ENCODE measurements at regions not wholly inside any gene's neighbourhood (a gene's known extent, or its start where the extent isn't known, plus 50 kb on each side); places are given as distances from the start of the nearest gene placed in this dataset.

- no peak for TF ChIP-seq CTCF (IDR thresholded peaks at IDR 0.05; ENCODE audit: low read depth, low read length)
- no peak for TF ChIP-seq EZH2phosphoT487 (IDR thresholded peaks at IDR 0.05; ENCODE audit: low read depth)
- H3K27me3 ChIP-seq (ENCODE audit: low read depth, low read length) = no peaks in the 10 kb centered on the region
- H3K4me1 ChIP-seq (ENCODE audit: low read length) = no peaks in the 10 kb centered on the region
- no peak overlapping the region for H3K9ac ChIP-seq (ENCODE audit: low read length)
- no peak overlapping the region for H3K4me3 ChIP-seq (ENCODE audit: low read length)
- H3K9me3 ChIP-seq (ENCODE audit: insufficient read depth, low read length) = no peaks in the 10 kb centered on the region
- no peaks in the 10 kb centered on the region for H3K36me3 ChIP-seq (replicated peaks; ENCODE audit: low read depth, low read length)
- no peak overlapping the region for H3K27ac ChIP-seq (ENCODE audit: low read length)
- H4K20me1 ChIP-seq (ENCODE audit: insufficient read depth, low read length) = no peaks in the 10 kb centered on the region
- H2AFZ ChIP-seq (ENCODE audit: low read depth, low read length) = no peak overlapping the region
- H3K79me2 ChIP-seq (ENCODE audit: low read length) = no peaks in the 10 kb centered on the region
- no peak overlapping the region for H3K4me2 ChIP-seq (ENCODE audit: low read length)
Observed at GRCh38 chr16:51615141-51615540, 464.1 kb upstream of the SALL1 start.

- Histone ChIP-seq H4K20me1 (ENCODE audit: insufficient read depth, low read length) (no peaks in the 10 kb centered on the region), H3K27ac (ENCODE audit: low read length) (no peak overlapping the region), H3K79me2 (ENCODE audit: low read length) (no peaks in the 10 kb centered on the region), H3K4me1 (ENCODE audit: low read length) (no peaks in the 10 kb centered on the region), H3K4me3 (ENCODE audit: low read length) (no peak overlapping the region), H2AFZ (ENCODE audit: low read depth, low read length) (no peak overlapping the region), H3K27me3 (ENCODE audit: low read depth, low read length) (no peaks in the 10 kb centered on the region), H3K9me3 (ENCODE audit: insufficient read depth, low read length) (no peaks in the 10 kb centered on the region), H3K9ac (ENCODE audit: low read length) (no peak overlapping the region), H3K36me3 (replicated peaks; ENCODE audit: low read depth, low read length) (no peaks in the 10 kb centered on the region), H3K4me2 (ENCODE audit: low read length) (no peak overlapping the region)
- TF ChIP-seq EZH2phosphoT487 (IDR thresholded peaks at IDR 0.05; ENCODE audit: low read depth) (no peak), CTCF (IDR thresholded peaks at IDR 0.05; ENCODE audit: low read depth, low read length) (no peak)
Observed at GRCh38 chr16:51607201-51607651, 456.2 kb upstream of the SALL1 start.

GRCh38 chr16:51596247-51596646 lies 445.2 kb upstream of the SALL1 start:
- H2AFZ ChIP-seq (ENCODE audit: low read depth, low read length) = no peak overlapping the region
- no peak overlapping the region for H3K4me2 ChIP-seq (ENCODE audit: low read length)
- no peaks in the 10 kb centered on the region for H3K27me3 ChIP-seq (ENCODE audit: low read depth, low read length)
- no peak overlapping the region for H3K4me3 ChIP-seq (ENCODE audit: low read length)
- H4K20me1 ChIP-seq (ENCODE audit: insufficient read depth, low read length) = no peaks in the 10 kb centered on the region
- no peaks in the 10 kb centered on the region for H3K9me3 ChIP-seq (ENCODE audit: insufficient read depth, low read length)
- H3K4me1 ChIP-seq (ENCODE audit: low read length) = no peaks in the 10 kb centered on the region
- TF ChIP-seq CTCF (IDR thresholded peaks at IDR 0.05; ENCODE audit: low read depth, low read length) (no peak), EZH2phosphoT487 (IDR thresholded peaks at IDR 0.05; ENCODE audit: low read depth) (no peak)
- no peaks in the 10 kb centered on the region for H3K79me2 ChIP-seq (ENCODE audit: low read length)
- H3K36me3 ChIP-seq (replicated peaks; ENCODE audit: low read depth, low read length) = no peaks in the 10 kb centered on the region
- H3K27ac ChIP-seq (ENCODE audit: low read length) = no peak overlapping the region
- no peak overlapping the region for H3K9ac ChIP-seq (ENCODE audit: low read length)

- Histone ChIP-seq H3K36me3 (replicated peaks; ENCODE audit: low read depth, low read length) (no peaks in the 10 kb centered on the region), H3K9me3 (ENCODE audit: insufficient read depth, low read length) (no peaks in the 10 kb centered on the region), H3K4me1 (ENCODE audit: low read length) (no peaks in the 10 kb centered on the region), H3K27ac (ENCODE audit: low read length) (no peak overlapping the region), H3K27me3 (ENCODE audit: low read depth, low read length) (no peaks in the 10 kb centered on the region; the same call in 1 of the 2 replicates), H3K4me3 (ENCODE audit: low read length) (no peak overlapping the region), H3K4me2 (ENCODE audit: low read length) (no peak overlapping the region), H3K79me2 (ENCODE audit: low read length) (no peaks in the 10 kb centered on the region), H3K9ac (ENCODE audit: low read length) (no peak overlapping the region), H2AFZ (ENCODE audit: low read depth, low read length) (no peak overlapping the region), H4K20me1 (ENCODE audit: insufficient read depth, low read length) (no peaks in the 10 kb centered on the region)
- TF ChIP-seq CTCF (IDR thresholded peaks at IDR 0.05; ENCODE audit: low read depth, low read length) (no peak), EZH2phosphoT487 (IDR thresholded peaks at IDR 0.05; ENCODE audit: low read depth) (no peak)
Observed at GRCh38 chr16:51592535-51593300, 441.6 kb upstream of the SALL1 start.
